ENCODE measurements at regions not wholly inside any gene's neighbourhood (a gene's known extent, or its start where the extent isn't known, plus 50 kb on each side); places are given as distances from the start of the nearest gene placed in this dataset.

- TF ChIP-seq GATA2 (IDR thresholded peaks at IDR 0.05; ENCODE audit: insufficient read depth, insufficient read length, low read depth, low read length) (no peak), MYC (IDR thresholded peaks at IDR 0.05; ENCODE audit: low read depth, low read length) (no peak), MAX (IDR thresholded peaks at IDR 0.05; ENCODE audit: insufficient read depth, insufficient read length) (no peak), JUN (IDR thresholded peaks at IDR 0.05; ENCODE audit: borderline replicate concordance, insufficient read depth, insufficient read length, low read depth) (no peak), POLR2AphosphoS5 (IDR thresholded peaks at IDR 0.05; ENCODE audit: insufficient read depth, low read depth, low read length) (no peak), CTCF (IDR thresholded peaks at IDR 0.05; ENCODE audit: extremely low read depth in 1 of 2, insufficient read depth in 1 of 2, low read depth in 1 of 2, low read length in 2 of 2) (no peak)
- POLR2A ChIA-PET, result no interaction called here
- intact Hi-C loops (cut with micrococcal nuclease), result no loop called here
Observed at GRCh38 chr5:96148376-96148775, 186.7 kb upstream of the ELL2 start.

GRCh38 chr5:96147866-96148265 lies 186.2 kb upstream of the ELL2 start:
- no peak overlapping the region for H2AFZ ChIP-seq (ENCODE audit: low read depth, low read length)
- TF ChIP-seq GATA2 (IDR thresholded peaks at IDR 0.05; ENCODE audit: insufficient read depth, insufficient read length, low read depth, low read length) (no peak), MAX (IDR thresholded peaks at IDR 0.05; ENCODE audit: insufficient read depth, insufficient read length) (no peak), EZH2 (IDR thresholded peaks at IDR 0.05; ENCODE audit: borderline replicate concordance, low read depth, low read length, severe bottlenecking) (no peak), POLR2A (IDR thresholded peaks at IDR 0.05; ENCODE audit: low read depth, low read length) (no peak)
- H3K27ac ChIP-seq (ENCODE audit: insufficient read depth, low read depth, low read length), result no peak overlapping the region
- no peaks in the 10 kb centered on the region for H3K4me1 ChIP-seq (ENCODE audit: control insufficient read depth, extremely low read depth, insufficient read depth, low read length)
- no peaks in the 10 kb centered on the region for H4K20me1 ChIP-seq (replicated peaks; ENCODE audit: control insufficient read depth, extremely low read depth, insufficient read depth, low read length)
- intact Hi-C loops (cut with micrococcal nuclease) (no loop called here), dilution Hi-C loops (cut with MboI; ENCODE audit: extremely low pct_ligation_motif_present, low sequenced_read_pairs) (no loop called here)
- no peaks in the 10 kb centered on the region for H3K36me3 ChIP-seq (ENCODE audit: control insufficient read depth in 2 of 2, extremely low read depth in 1 of 2, insufficient read depth in 2 of 2, low read length in 2 of 2)
- POLR2A ChIA-PET, result no interaction called here
- no peaks in the 10 kb centered on the region for H3K9me3 ChIP-seq (replicated peaks; ENCODE audit: control insufficient read depth, insufficient read depth, low read length)
- no peak overlapping the region for H3K4me2 ChIP-seq (ENCODE audit: insufficient read depth, low read length)
- H3K79me2 ChIP-seq (ENCODE audit: control insufficient read depth, insufficient read depth, low read length), result no peaks in the 10 kb centered on the region
- H3K4me3 ChIP-seq (replicated peaks in 1 of 3; ENCODE audit: insufficient read depth in 1 of 3, low read depth in 1 of 3, low read length in 3 of 3), result no peak overlapping the region
- DNase-seq (ENCODE audit: low read depth, low spot score) (no peak), FAIRE-seq (no peak)
- no peaks in the 10 kb centered on the region for H3K9me1 ChIP-seq (replicated peaks; ENCODE audit: control insufficient read depth, extremely low read depth, insufficient read depth, low read length)
- CTCF ChIA-PET, result no interaction called here
- no peak overlapping the region for H3K9ac ChIP-seq (replicated peaks; ENCODE audit: extremely low read depth, insufficient read depth, low read length)
- H3K27me3 ChIP-seq (ENCODE audit: control insufficient read depth in 2 of 2, insufficient read depth in 2 of 2, low read length in 2 of 2), result no peaks in the 10 kb centered on the region
- no TSS peak for BruUV-seq (replicated peaks)

More at GRCh38 chr5:96148376-96148775, 186.7 kb upstream of the ELL2 start:
- no peaks in the 10 kb centered on the region for H3K27me3 ChIP-seq (ENCODE audit: control insufficient read depth in 2 of 2, insufficient read depth in 2 of 2, low read length in 2 of 2)
- CTCF ChIA-PET, result no interaction called here
- no peak overlapping the region for H3K27ac ChIP-seq (ENCODE audit: insufficient read depth, low read depth, low read length)
- dilution Hi-C loops (cut with MboI; ENCODE audit: extremely low pct_ligation_motif_present, low sequenced_read_pairs), result no loop called here
- no TSS peak for BruUV-seq (replicated peaks)
- H2AFZ ChIP-seq (ENCODE audit: low read depth, low read length), result no peak overlapping the region
- H3K4me2 ChIP-seq (ENCODE audit: insufficient read depth, low read length), result no peak overlapping the region
- H4K20me1 ChIP-seq (replicated peaks; ENCODE audit: control insufficient read depth, extremely low read depth, insufficient read depth, low read length), result no peaks in the 10 kb centered on the region
- H3K36me3 ChIP-seq (ENCODE audit: control insufficient read depth in 2 of 2, extremely low read depth in 1 of 2, insufficient read depth in 2 of 2, low read length in 2 of 2), result no peaks in the 10 kb centered on the region
- no peaks in the 10 kb centered on the region for H3K9me1 ChIP-seq (replicated peaks; ENCODE audit: control insufficient read depth, extremely low read depth, insufficient read depth, low read length)
- H3K9me3 ChIP-seq (replicated peaks; ENCODE audit: control insufficient read depth, insufficient read depth, low read length), result no peaks in the 10 kb centered on the region
- H3K4me3 ChIP-seq (replicated peaks in 1 of 3; ENCODE audit: insufficient read depth in 1 of 3, low read depth in 1 of 3, low read length in 3 of 3), result no peak overlapping the region
- no peaks in the 10 kb centered on the region for H3K79me2 ChIP-seq (ENCODE audit: control insufficient read depth, insufficient read depth, low read length)
- no peaks in the 10 kb centered on the region for H3K4me1 ChIP-seq (ENCODE audit: control insufficient read depth, extremely low read depth, insufficient read depth, low read length)
- H3K9ac ChIP-seq (replicated peaks; ENCODE audit: extremely low read depth, insufficient read depth, low read length), result no peak overlapping the region
- FAIRE-seq (no peak), DNase-seq (ENCODE audit: low read depth, low spot score) (no peak)
